GM18868 (cell line): ENCODE measurements at regions not wholly inside any gene's neighbourhood (a gene's known extent, or its start where the extent isn't known, plus 50 kb on each side); places are given as distances from the start of the nearest gene placed in this dataset.
"Not testable (repeated sequence)": the region's sequence is repeated elsewhere in the genome, so short reads cannot be mapped to it uniquely, and the experiment has no call there.

Experiments
- ATAC-seq: cut with Tn5 transposase; IDR thresholded peaks from one replicate; pipeline ENCODE4 v1.9.1; 2021; ENCODE audit warnings: mild to moderate bottlenecking, moderate library complexity; ENCODE audit not compliant: unreplicated experiment

DNA sequence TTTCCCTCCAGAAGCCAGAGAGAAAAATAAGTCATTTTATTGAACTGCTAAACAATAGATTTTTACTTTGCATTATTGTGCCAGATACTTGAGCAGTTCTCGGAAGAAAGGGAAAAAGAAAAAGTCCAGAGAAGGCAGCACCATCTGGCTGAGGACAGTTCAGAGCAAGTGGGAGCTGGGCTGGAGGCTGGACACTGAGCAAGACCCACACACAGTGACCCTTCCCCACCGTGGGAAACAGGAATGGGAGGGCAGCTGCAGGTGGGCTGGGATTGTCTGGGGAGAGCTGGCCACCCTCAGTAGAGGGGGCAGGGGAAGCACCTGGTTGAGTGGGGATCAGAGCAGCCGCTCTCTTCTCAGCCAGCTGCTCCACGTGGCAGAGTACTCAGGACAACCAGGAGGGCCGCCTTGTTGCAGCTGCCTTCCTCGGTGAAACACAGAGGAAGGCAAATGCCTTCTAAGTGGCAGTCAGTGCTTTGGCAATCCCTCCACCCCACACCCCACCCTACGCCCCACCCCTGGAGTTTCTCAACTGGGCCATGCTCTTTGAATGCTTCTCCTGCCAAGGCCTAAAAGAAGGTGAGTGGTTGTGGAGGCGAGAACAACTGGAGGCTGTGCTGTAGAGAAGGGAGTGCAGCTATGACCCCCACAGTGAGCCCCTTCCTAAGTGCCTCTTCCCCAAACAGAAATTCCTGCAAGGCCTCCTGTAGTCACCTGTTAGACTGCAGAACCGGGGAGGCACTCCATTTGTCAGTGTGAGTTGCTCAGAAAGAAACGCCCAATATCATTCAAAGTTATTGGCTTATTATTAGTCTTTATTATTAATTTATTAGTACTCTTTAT is 179.3 kb downstream of the ZIC5 start:
- no peak for ATAC-seq

GRCh38 chr13:99782669-99783068 is 188.9 kb downstream of the ZIC5 start:
- ATAC-seq = no peak

- no peak for ATAC-seq
Observed at GRCh38 chr13:99778500-99778899, 193.1 kb downstream of the ZIC5 start.

- no peak for ATAC-seq
Observed at GRCh38 chr13:99777873-99778272, 193.7 kb downstream of the ZIC5 start.

- ATAC-seq = no peak
Observed at GRCh38 chr13:99774644-99775043, 196.9 kb downstream of the ZIC5 start.

DNA sequence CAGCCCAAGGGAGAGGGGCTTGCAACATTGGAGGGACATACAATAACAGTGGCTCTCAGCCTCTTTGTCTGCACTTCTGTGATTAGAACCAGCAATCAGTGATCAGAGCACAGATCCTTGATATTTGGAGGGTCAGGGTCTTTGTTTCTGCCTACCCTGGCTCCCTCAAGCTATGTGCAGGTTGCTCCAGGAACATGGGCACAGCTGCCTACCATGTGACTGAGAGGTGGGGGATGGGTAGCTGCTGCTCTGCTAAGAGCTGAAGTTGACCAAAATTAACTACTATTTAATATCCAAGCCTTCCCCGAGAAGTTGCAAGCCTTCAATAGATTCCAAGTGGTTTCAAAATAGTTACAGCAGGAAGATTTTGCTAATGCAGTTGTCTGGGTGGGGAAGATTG is 202.6 kb downstream of the ZIC5 start:
- ATAC-seq = no peak

DNA sequence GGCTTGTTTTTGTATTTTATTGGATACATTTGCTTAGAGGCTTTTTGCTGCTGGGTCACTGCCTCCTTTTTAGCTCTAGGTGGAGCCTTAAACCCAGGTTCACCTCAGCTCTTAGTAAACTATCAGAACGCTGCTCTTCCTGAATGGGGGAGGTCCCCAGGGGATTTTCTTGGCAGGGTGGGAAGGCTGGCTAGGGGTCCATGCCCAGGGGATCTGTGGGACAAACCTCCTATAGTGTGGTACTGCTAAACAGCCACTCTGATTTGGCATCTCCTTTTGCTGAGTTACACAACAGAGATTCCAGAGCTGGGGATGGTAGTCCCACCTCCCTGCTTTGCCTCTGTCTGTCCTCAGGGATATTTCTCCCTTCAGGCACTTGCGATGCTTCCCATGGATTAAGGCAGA is 204.9 kb downstream of the ZIC5 start:
- no peak for ATAC-seq

DNA sequence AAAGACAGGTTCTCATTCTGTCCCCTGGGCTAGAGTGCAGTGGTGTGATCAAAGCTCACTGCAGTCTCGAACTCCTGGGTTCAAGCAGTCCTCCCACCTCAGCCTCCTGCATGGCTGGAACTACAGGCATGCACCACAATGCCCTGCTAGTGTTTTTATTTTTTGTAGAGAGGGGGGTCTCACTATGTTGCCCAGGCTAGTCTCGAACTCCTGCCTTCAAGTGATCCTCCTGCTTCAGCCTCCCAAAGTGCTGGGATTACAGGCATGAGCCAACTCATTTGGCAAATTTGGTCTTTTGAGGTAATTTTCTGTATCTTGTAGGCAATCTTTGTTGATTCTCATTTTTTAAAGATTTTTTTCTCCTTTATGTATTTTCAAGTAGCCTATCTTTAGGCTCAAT is 205.7 kb downstream of the ZIC5 start:
- ATAC-seq = no peak

GRCh38 chr13:99760456-99760855 is 211.1 kb downstream of the ZIC5 start:
- no peak for ATAC-seq

DNA sequence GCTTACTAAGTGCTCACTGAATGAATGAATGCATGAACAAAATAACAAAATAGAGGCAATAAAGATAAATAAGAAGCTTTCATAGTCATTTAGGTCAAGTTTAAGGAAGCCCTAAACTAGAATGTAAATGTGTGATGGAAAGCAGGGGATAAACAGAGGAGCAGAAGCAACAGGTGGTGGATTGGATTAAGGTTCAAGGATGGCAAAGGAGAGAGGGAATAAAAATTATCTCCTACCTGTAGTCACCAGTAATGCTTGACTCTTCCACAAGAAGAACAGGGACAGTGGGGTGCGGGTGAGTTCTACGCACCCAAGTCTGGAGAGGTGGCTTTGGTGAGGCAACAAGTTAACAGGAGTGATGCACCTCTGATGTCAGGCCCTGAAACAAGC is 212.4 kb downstream of the ZIC5 start:
- ATAC-seq = no peak

- no peak for ATAC-seq
Observed at GRCh38 chr13:99758460-99759162, 213.0 kb downstream of the ZIC5 start.

GRCh38 chr13:99757756-99758459 is 213.7 kb downstream of the ZIC5 start:
- no peak for ATAC-seq

DNA sequence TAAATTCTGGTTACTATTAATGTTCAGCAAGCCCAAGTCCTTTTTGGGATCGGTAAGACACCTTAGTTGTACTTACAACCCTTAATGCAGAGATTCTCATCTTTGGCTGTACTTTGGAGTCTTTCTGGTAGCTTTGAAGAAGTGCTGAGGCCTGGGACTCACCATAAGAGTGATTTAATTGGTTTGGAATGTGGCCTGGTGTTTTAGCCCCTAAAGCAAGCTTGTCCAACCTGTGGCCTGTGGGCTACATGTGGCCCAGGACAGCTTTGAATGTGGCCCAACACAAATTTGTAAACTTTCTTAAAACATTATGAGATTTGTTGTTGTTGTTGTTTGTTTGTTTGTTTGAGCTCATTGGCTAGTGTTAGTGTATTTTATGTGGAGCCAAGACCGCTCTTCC is 215.3 kb downstream of the ZIC5 start:
- ATAC-seq = no peak

GRCh38 chr13:99754750-99755149 is 216.8 kb downstream of the ZIC5 start:
- not testable (repeated sequence) for ATAC-seq

DNA sequence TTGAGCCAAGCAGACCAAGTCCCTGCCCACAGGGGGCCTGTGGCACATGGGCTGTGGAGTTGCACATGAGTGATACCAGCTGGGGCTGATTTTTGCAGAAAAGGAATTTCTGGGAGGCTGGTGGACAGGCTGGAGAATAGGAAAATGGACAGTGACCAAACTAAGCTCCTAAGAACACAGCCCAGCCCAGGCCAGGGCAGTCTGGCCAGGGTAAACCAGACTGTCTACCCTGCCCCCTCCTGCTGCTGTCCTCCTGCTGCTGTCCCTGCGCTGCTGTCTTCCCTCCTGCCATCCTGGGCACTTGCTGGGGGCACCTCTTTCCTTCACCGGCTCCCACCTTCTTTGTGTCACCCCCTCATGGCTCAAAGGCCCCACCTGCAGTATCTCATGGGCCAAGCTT is 219.2 kb downstream of the ZIC5 start:
- no peak for ATAC-seq

GRCh38 chr13:99751517-99752199 is 219.9 kb downstream of the ZIC5 start:
- ATAC-seq = no peak

- ATAC-seq = no peak
Observed at GRCh38 chr13:99750951-99751350, 220.6 kb downstream of the ZIC5 start.

DNA sequence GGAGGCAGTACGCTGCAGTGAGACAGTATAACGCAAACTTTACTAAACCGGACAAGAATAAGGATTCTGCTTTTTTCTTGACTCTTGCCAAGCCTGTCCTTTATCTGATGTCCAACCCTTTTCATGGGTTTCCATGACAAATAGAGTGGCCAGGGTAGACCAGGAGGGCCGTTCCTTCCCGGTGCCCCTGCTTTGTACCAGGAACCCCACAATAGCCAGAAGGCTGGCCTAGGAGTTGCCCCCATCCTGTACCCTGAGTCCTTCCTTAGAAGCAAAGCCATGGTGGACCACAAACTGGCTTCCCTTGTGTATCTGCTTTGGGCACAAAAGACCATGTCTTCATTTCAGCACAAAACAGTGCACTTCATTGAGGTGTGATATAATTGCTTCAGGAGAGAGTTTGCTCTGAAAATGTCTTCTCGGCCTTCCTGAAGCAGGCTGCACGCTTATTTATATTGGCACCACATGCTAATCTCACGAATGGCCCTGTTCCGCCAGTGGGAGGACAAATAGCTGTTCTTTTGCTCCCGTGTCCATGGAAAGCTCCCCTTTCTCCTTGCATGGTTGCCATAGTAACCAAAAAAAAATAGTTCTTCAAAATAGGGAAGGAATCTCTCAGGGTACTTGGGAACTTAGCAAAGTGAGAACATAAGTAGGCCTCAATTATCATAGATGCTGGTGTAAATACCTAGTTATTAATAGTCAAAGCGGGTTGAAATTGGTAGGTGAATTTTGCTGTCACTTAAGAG is 222.1 kb downstream of the ZIC5 start:
- no peak for ATAC-seq

DNA sequence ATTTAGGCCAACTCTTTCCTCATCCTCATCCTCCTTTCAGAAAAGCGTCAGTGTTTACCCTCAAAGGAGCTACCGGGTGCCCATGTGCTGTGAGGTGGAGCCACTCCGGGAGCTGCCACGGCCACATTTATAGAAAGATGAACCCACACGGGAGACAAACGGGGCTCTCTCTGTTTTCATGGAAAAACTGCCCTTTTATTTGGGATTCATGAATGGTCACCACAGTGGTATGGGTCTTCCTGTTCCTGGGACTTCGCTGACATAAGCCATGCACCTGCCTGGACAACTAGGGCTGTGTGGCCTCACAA is 224.2 kb downstream of the ZIC5 start:
- ATAC-seq = no peak

- ATAC-seq = no peak
Observed at GRCh38 chr13:99746637-99747402, 224.7 kb downstream of the ZIC5 start.
